SU-DHL-6 (cell line): ENCODE measurements at regions not wholly inside any gene's neighbourhood (a gene's known extent, or its start where the extent isn't known, plus 50 kb on each side); places are given as distances from the start of the nearest gene placed in this dataset.

Source experiments
- H2AFZ ChIP-seq: fragments of 200-600 bp; sonication (generic); 2 replicates; pipeline ENCODE4 v1.6.1; 2014; ENCODE audit warnings: low read depth, mild to moderate bottlenecking, moderate library complexity, mixed read lengths, antibody characterized with exemption, low read length; ENCODE audit not compliant: severe bottlenecking
- H3F3A ChIP-seq: fragments of 200-600 bp; shearing (Covaris generic); 2 replicates; pipeline ENCODE4 v1.6.0; 2016; ENCODE audit warnings: antibody characterized with exemption, mild to moderate bottlenecking; ENCODE audit not compliant: insufficient read depth
- H3K27ac ChIP-seq: fragments of 200-600 bp; sonication (generic); 2 replicates; pipeline ENCODE4 v1.5.1; 2016; ENCODE audit warnings: low read depth, mild to moderate bottlenecking, low read length, moderate library complexity, mixed read lengths
- H3K27me3 ChIP-seq: fragments of 200-600 bp; sonication (generic), shearing (Covaris generic); 2 replicates; pipeline ENCODE4 v1.6.0; 2014; ENCODE audit warnings: mild to moderate bottlenecking, low read length
- H3K36me3 ChIP-seq: fragments of 200-600 bp; sonication (generic); 2 replicates; pipeline ENCODE4 v1.6.1; 2014; ENCODE audit warnings: mild to moderate bottlenecking, low read length, mixed read lengths
- H3K4me2 ChIP-seq: fragments of 300-600, 200-600 bp; shearing (Covaris generic), sonication (generic); 2 replicates; pipeline ENCODE4 v1.6.0; 2014; ENCODE audit warnings: low read length, low read depth, mild to moderate bottlenecking; ENCODE audit not compliant: poor library complexity, severe bottlenecking
- H3K4me3 ChIP-seq: fragments of 200-600 bp; sonication (generic); 2 replicates; pipeline ENCODE4 v1.5.1; 2014; ENCODE audit warnings: antibody characterized with exemption, low read length, mild to moderate bottlenecking, mixed read lengths; ENCODE audit not compliant: insufficient read depth, poor library complexity, severe bottlenecking
- H3K79me2 ChIP-seq: fragments of 200-600 bp; sonication (generic); 2 replicates; pipeline ENCODE4 v1.6.1; 2014; ENCODE audit warnings: mild to moderate bottlenecking, low read length, moderate library complexity; ENCODE audit not compliant: insufficient read depth
- H3K9ac ChIP-seq: fragments of 200-600 bp; sonication (generic); 2 replicates; pipeline ENCODE4 v1.7.0; 2014; ENCODE audit warnings: mild to moderate bottlenecking, low read length
- H3K9me2 ChIP-seq: fragments of 200-600 bp; sonication (generic); replicated peaks from 2 replicates; pipeline ENCODE4 v1.6.1; 2014; ENCODE audit warnings: low read length; ENCODE audit not compliant: insufficient read depth
- H3K9me3 ChIP-seq: fragments of 200-600 bp; sonication (generic); 2 replicates; pipeline ENCODE4 v1.6.1; 2014; ENCODE audit warnings: low read length, mixed read lengths; ENCODE audit not compliant: insufficient read depth
- H4K20me1 ChIP-seq: fragments of 200-600 bp; sonication (generic); 2 replicates; pipeline ENCODE4 v1.6.1; 2014; ENCODE audit warnings: low read depth, mild to moderate bottlenecking, antibody characterized with exemption, low read length, moderate library complexity, mixed read lengths
- CTCF ChIP-seq: fragments of 200-600 bp; sonication (generic); IDR thresholded peaks from one replicate; pipeline ENCODE4 v1.5.1; 2017; ENCODE audit warnings: antibody characterized with exemption, mild to moderate bottlenecking, low read length, moderate library complexity; ENCODE audit not compliant: insufficient read depth, poor library complexity, severe bottlenecking
- EZH2phosphoT487 ChIP-seq: fragments of 200-600 bp; sonication (generic), shearing (Covaris generic); conservative IDR thresholded peaks from 2 replicates; pipeline ENCODE4 v1.6.1; 2018; ENCODE audit warnings: mild to moderate bottlenecking, antibody characterized with exemption, low read length, moderate library complexity, mixed read lengths

- no peaks in the 10 kb centered on the region for H3K9me3 ChIP-seq
- no peak overlapping the region for H2AFZ ChIP-seq
- H4K20me1 ChIP-seq, result no peaks in the 10 kb centered on the region
- H3K36me3 ChIP-seq, result no peaks in the 10 kb centered on the region
- no peak overlapping the region for H3K27ac ChIP-seq
- H3K27me3 ChIP-seq, result no peaks in the 10 kb centered on the region
- no peaks in the 10 kb centered on the region for H3F3A ChIP-seq
- no peaks in the 10 kb centered on the region for H3K79me2 ChIP-seq
- no peak for TF ChIP-seq CTCF
- no peak for TF ChIP-seq EZH2phosphoT487
- H3K9me2 ChIP-seq, result no peaks in the 10 kb centered on the region
- no peak overlapping the region for H3K4me3 ChIP-seq
- no peak overlapping the region for H3K9ac ChIP-seq
- H3K4me2 ChIP-seq, result no peak overlapping the region
Measured at GRCh38 chr1:43034195-43034658, 75.6 kb upstream of the SLC2A1 start.

GRCh38 chr1:43031316-43032203, 72.9 kb upstream of the SLC2A1 start:
- Histone ChIP-seq H3K79me2 (no peaks in the 10 kb centered on the region), H2AFZ (no peak overlapping the region), H3K9me3 (no peaks in the 10 kb centered on the region), H3F3A (no peaks in the 10 kb centered on the region), H3K36me3 (no peaks in the 10 kb centered on the region), H3K9me2 (no peaks in the 10 kb centered on the region), H3K27me3 (no peaks in the 10 kb centered on the region), H3K9ac (no peak overlapping the region), H3K4me3 (no peak overlapping the region), H3K27ac (no peak overlapping the region), H4K20me1 (no peaks in the 10 kb centered on the region), H3K4me2 (no peak overlapping the region)
- TF ChIP-seq CTCF (no peak), EZH2phosphoT487 (no peak)

GRCh38 chr1:43024905-43025304, 66.2 kb upstream of the SLC2A1 start:
- H3K27ac ChIP-seq, result no peak overlapping the region
- no peaks in the 10 kb centered on the region for H4K20me1 ChIP-seq
- H3K27me3 ChIP-seq, result no peaks in the 10 kb centered on the region
- TF ChIP-seq CTCF (no peak), EZH2phosphoT487 (no peak)
- no peak overlapping the region for H3K4me2 ChIP-seq
- H3K9me3 ChIP-seq, result no peaks in the 10 kb centered on the region
- no peak overlapping the region for H2AFZ ChIP-seq
- no peak overlapping the region for H3K4me3 ChIP-seq
- no peak overlapping the region for H3K9ac ChIP-seq
- H3F3A ChIP-seq, result no peaks in the 10 kb centered on the region
- H3K9me2 ChIP-seq, result no peaks in the 10 kb centered on the region
- no peaks in the 10 kb centered on the region for H3K79me2 ChIP-seq
- H3K36me3 ChIP-seq, result no peaks in the 10 kb centered on the region
